Stimulated activated CD4-positive, alpha-beta T cell treated with anti-CD3 and anti-CD28 coated beads, Interleukin-12 subunit alpha, Interleukin-12 subunit beta, amount 100 ng/mL, for 24 hours (primary cell): ENCODE measurements at regions not wholly inside any gene's neighbourhood (a gene's known extent, or its start where the extent isn't known, plus 50 kb on each side); places are given as distances from the start of the nearest gene placed in this dataset.
"Not testable (repeated sequence)": the region's sequence is repeated elsewhere in the genome, so short reads cannot be mapped to it uniquely, and the experiment has no call there.

Source experiments
- DNase-seq, 2 experiments: peaks; one replicate each; pipeline ENCODE4 v3.0.0-alpha.2; 2020; ENCODE audit warnings: low read depth in 2 of 2

- DNase-seq = no peak
Measured at GRCh38 chr12:91743704-91744321, 401.8 kb downstream of the BTG1 start.

- no peak for DNase-seq
Measured at GRCh38 chr12:91743280-91743679, 402.4 kb downstream of the BTG1 start.

GRCh38 chr12:91741932-91742331 lies 403.7 kb downstream of the BTG1 start:
- no peak for DNase-seq

- not testable (repeated sequence) for DNase-seq
Measured at GRCh38 chr12:91733846-91734245, 411.8 kb downstream of the BTG1 start.

- DNase-seq = no peak
Measured at GRCh38 chr12:91732086-91732485, 413.6 kb downstream of the BTG1 start.

- DNase-seq = no peak
Measured at GRCh38 chr12:91729543-91729942, 416.1 kb downstream of the BTG1 start.

GRCh38 chr12:91723191-91723590 lies 422.5 kb downstream of the BTG1 start:
- no peak for DNase-seq

GRCh38 chr12:91722072-91722471 lies 423.6 kb downstream of the BTG1 start:
- DNase-seq = no peak

GRCh38 chr12:91721023-91721422 lies 424.6 kb downstream of the BTG1 start:
- no peak for DNase-seq

- DNase-seq = no peak
Measured at GRCh38 chr12:91718326-91718725, 427.3 kb downstream of the BTG1 start.

- no peak for DNase-seq
Measured at GRCh38 chr12:91717804-91718203, 427.8 kb downstream of the BTG1 start.

- DNase-seq = not testable (repeated sequence)
Measured at GRCh38 chr12:91711925-91712324, 433.7 kb downstream of the BTG1 start.

- no peak for DNase-seq
Measured at GRCh38 chr12:91706466-91706865, 439.2 kb downstream of the BTG1 start.

GRCh38 chr12:91704446-91704845 lies 441.2 kb downstream of the BTG1 start:
- no peak for DNase-seq

- no peak for DNase-seq
Measured at GRCh38 chr12:91703491-91704283, 442.0 kb downstream of the BTG1 start.

- DNase-seq = no peak
Measured at GRCh38 chr12:91702843-91703425, 442.7 kb downstream of the BTG1 start.

GRCh38 chr12:91695964-91696363 lies 449.7 kb downstream of the BTG1 start:
- no peak for DNase-seq

- DNase-seq = not testable (repeated sequence)
Measured at GRCh38 chr12:91695406-91695805, 450.2 kb downstream of the BTG1 start.

- no peak for DNase-seq
Measured at GRCh38 chr12:91690531-91690930, 455.1 kb downstream of the BTG1 start.

GRCh38 chr12:91687052-91688017 lies 458.3 kb downstream of the BTG1 start:
- no peak for DNase-seq

GRCh38 chr12:91685917-91686316 lies 459.7 kb downstream of the BTG1 start:
- DNase-seq = no peak

GRCh38 chr12:91681751-91682150 lies 463.9 kb downstream of the BTG1 start:
- no peak for DNase-seq
